Progenitor cell of endocrine pancreas (in vitro differentiated cells): ENCODE measurements at regions not wholly inside any gene's neighbourhood (a gene's known extent, or its start where the extent isn't known, plus 50 kb on each side); places are given as distances from the start of the nearest gene placed in this dataset.

ENCODE experiments used
- DNase-seq: peaks from one replicate; pipeline ENCODE4 v3.0.0; 2021; ENCODE audit warnings: low spot score; ENCODE audit not compliant: unreplicated experiment
- H3K27ac Mint-ChIP-seq: 2 replicates; pipeline ENCODE4 v1.8.0; 2021; ENCODE audit warnings: mild to moderate bottlenecking, moderate library complexity, mixed read lengths
- H3K27me3 Mint-ChIP-seq: 2 replicates; pipeline ENCODE4 v1.8.0; 2021; ENCODE audit warnings: mixed read lengths
- H3K36me3 Mint-ChIP-seq: 2 replicates; pipeline ENCODE4 v1.8.0; 2022; ENCODE audit warnings: mixed read lengths; ENCODE audit not compliant: insufficient read depth
- H3K4me1 Mint-ChIP-seq: 2 replicates; pipeline ENCODE4 v1.8.0; 2021; ENCODE audit warnings: low read depth, mixed read lengths
- H3K4me3 Mint-ChIP-seq: 2 replicates; pipeline ENCODE4 v1.8.0; 2021; ENCODE audit warnings: low read depth, mild to moderate bottlenecking, moderate library complexity, mixed read lengths
- H3K9me3 Mint-ChIP-seq: 2 replicates; pipeline ENCODE4 v1.8.0; 2021; ENCODE audit warnings: low read depth, mixed read lengths
- CTCF ChIP-seq: fragments of 200-600 bp; sonication (generic); IDR thresholded peaks from one replicate; pipeline ENCODE4 v1.5.0; 2021; ENCODE audit warnings: antibody characterized with exemption, mild to moderate bottlenecking; ENCODE audit not compliant: unreplicated experiment

DNA sequence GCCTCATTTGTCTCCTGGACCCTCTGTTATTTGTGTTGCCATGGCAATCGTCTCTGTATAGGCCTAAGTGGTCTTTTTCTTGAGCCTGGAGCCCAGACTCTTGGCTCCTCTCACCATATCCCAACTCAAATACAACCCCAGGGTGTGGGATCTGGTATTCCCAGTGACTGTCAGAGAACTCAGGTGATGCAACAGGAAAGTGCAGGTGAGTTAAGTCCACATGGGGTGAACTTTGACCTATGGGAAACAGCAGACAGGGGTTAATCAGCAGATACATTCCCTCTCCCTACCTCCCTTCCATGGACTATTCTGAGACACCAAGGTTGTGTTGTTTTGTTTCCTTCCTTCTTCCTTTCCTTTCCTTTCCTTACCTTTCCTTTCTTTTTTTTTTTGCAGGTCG lies 130.9 kb upstream of the RPS6KA3 start:
- no peaks in the 10 kb centered on the region for H3K36me3 Mint-ChIP-seq
- no peak overlapping the region for H3K4me3 Mint-ChIP-seq
- H3K9me3 Mint-ChIP-seq, result peaks cover 26% of the 10 kb centered on the region
- no peak overlapping the region for H3K27ac Mint-ChIP-seq
- H3K27me3 Mint-ChIP-seq, result no peaks in the 10 kb centered on the region
- H3K4me1 Mint-ChIP-seq, result peaks cover 7% of the 10 kb centered on the region
- DNase-seq, result no peak
- TF ChIP-seq CTCF, result no peak

GRCh38 chrX:20394451-20394850 lies 127.7 kb upstream of the RPS6KA3 start:
- no peak for TF ChIP-seq CTCF
- Mint-ChIP-seq H3K4me1 (peaks cover 7% of the 10 kb centered on the region), H3K36me3 (no peaks in the 10 kb centered on the region), H3K4me3 (no peak overlapping the region), H3K9me3 (peaks cover 21% of the 10 kb centered on the region), H3K27ac (no peak overlapping the region), H3K27me3 (no peaks in the 10 kb centered on the region)
- no peak for DNase-seq

DNA sequence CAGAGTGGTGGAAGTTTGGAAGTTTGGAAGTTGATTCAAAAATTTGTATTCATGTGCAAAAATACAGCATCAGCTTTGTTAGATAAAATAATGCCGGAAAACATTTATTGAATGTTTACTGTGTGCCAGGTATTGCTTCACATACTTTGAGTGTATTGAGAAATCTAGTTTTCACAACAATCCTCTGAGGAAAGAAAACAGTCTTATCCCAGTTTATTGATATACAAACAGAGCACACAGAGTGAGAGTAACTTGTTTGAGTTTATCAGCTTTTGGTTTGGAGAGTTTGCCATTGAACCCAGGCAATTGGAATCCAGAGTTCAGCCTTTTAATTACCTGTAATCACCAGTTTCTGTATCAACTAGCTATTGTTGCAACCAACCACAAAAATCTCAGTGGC lies 127.2 kb upstream of the RPS6KA3 start:
- Mint-ChIP-seq H3K36me3 (no peaks in the 10 kb centered on the region), H3K4me3 (no peak overlapping the region), H3K27me3 (no peaks in the 10 kb centered on the region), H3K9me3 (peaks cover 19% of the 10 kb centered on the region), H3K4me1 (peaks cover 7% of the 10 kb centered on the region), H3K27ac (no peak overlapping the region)
- no peak for TF ChIP-seq CTCF
- DNase-seq, result no peak

GRCh38 chrX:20388594-20388993 lies 121.9 kb upstream of the RPS6KA3 start:
- H3K4me3 Mint-ChIP-seq, result no peak overlapping the region
- H3K27me3 Mint-ChIP-seq, result no peaks in the 10 kb centered on the region
- H3K4me1 Mint-ChIP-seq, result peaks cover 3% of the 10 kb centered on the region
- H3K36me3 Mint-ChIP-seq, result peaks cover 2% of the 10 kb centered on the region
- no peak overlapping the region for H3K27ac Mint-ChIP-seq
- DNase-seq, result no peak
- peaks cover 17% of the 10 kb centered on the region for H3K9me3 Mint-ChIP-seq
- TF ChIP-seq CTCF, result no peak

DNA sequence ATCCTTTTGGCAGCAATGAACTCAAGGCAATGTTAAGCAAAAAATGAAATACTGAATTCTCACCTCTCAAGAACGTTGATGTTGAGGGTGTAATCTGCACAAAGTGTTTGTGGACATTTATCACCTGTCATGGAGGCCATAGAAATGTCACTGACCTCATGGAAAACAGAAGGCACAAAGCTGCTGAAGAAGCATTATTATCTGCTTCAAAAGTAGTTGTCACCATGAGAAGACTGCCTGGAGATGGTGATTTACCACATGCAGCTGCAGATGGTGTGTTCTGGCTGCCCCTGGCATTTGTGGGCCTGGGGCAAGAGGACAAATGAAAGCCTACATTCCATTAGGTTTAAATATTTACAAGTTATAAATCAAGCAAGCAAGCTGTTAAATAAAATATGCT lies 116.8 kb upstream of the RPS6KA3 start:
- Mint-ChIP-seq H3K4me3 (no peak overlapping the region), H3K9me3 (peaks cover 17% of the 10 kb centered on the region), H3K36me3 (peaks cover 2% of the 10 kb centered on the region), H3K4me1 (peaks cover 20% of the 10 kb centered on the region), H3K27ac (no peak overlapping the region), H3K27me3 (no peaks in the 10 kb centered on the region)
- no peak for TF ChIP-seq CTCF
- no peak for DNase-seq
